Eye (tissue), 1 donor: ENCODE measurements at regions not wholly inside any gene's neighbourhood (a gene's known extent, or its start where the extent isn't known, plus 50 kb on each side); places are given as distances from the start of the nearest gene placed in this dataset.
A peak's percentile ranks its signal among the peaks of the same experiment; 100 is the strongest.

Experiments
- DNase-seq: peaks from one replicate; pipeline ENCODE4 v3.0.0-alpha.2; 2015

- peak; percentile 22 for DNase-seq
Measured at GRCh38 chr2:41610501-41611190, 437.2 kb upstream of the PKDCC start.

GRCh38 chr2:41618754-41619153 lies 429.1 kb upstream of the PKDCC start:
- no peak for DNase-seq

GRCh38 chr2:41621095-41621494 lies 426.7 kb upstream of the PKDCC start:
- DNase-seq: no peak

- no peak for DNase-seq
Measured at GRCh38 chr2:41621563-41621962, 426.3 kb upstream of the PKDCC start.

GRCh38 chr2:41622301-41622700 lies 425.5 kb upstream of the PKDCC start:
- no peak for DNase-seq

- DNase-seq: no peak
Measured at GRCh38 chr2:41626936-41627335, 420.9 kb upstream of the PKDCC start.

GRCh38 chr2:41634686-41635085 lies 413.1 kb upstream of the PKDCC start:
- no peak for DNase-seq

GRCh38 chr2:41644936-41645335 lies 402.9 kb upstream of the PKDCC start:
- no peak for DNase-seq

- no peak for DNase-seq
Measured at GRCh38 chr2:41647468-41648050, 400.3 kb upstream of the PKDCC start.

- no peak for DNase-seq
Measured at GRCh38 chr2:41657226-41657625, 390.6 kb upstream of the PKDCC start.

- DNase-seq: no peak
Measured at GRCh38 chr2:41659758-41660157, 388.1 kb upstream of the PKDCC start.

- no peak for DNase-seq
Measured at GRCh38 chr2:41662461-41662860, 385.4 kb upstream of the PKDCC start.

GRCh38 chr2:41663056-41663455 lies 384.8 kb upstream of the PKDCC start:
- DNase-seq: no peak

GRCh38 chr2:41668529-41668928 lies 379.3 kb upstream of the PKDCC start:
- peak; percentile 1 for DNase-seq

GRCh38 chr2:41678639-41679038 lies 369.2 kb upstream of the PKDCC start:
- DNase-seq: no peak

- no peak for DNase-seq
Measured at GRCh38 chr2:41686156-41686555, 361.7 kb upstream of the PKDCC start.

GRCh38 chr2:41691561-41691960 lies 356.3 kb upstream of the PKDCC start:
- no peak for DNase-seq

GRCh38 chr2:41694536-41695049 lies 353.2 kb upstream of the PKDCC start:
- no peak for DNase-seq

- DNase-seq: no peak
Measured at GRCh38 chr2:41695198-41696113, 352.4 kb upstream of the PKDCC start.

GRCh38 chr2:41697389-41697788 lies 350.4 kb upstream of the PKDCC start:
- DNase-seq: no peak

- DNase-seq: peak; percentile 68
Measured at GRCh38 chr2:41698678-41699422, 349.0 kb upstream of the PKDCC start.

- DNase-seq: no peak
Measured at GRCh38 chr2:41701231-41701630, 346.6 kb upstream of the PKDCC start.

GRCh38 chr2:41703123-41703522 lies 344.7 kb upstream of the PKDCC start:
- no peak for DNase-seq
